GM21390 (cell line): ENCODE measurements at regions not wholly inside any gene's neighbourhood (a gene's known extent, or its start where the extent isn't known, plus 50 kb on each side); places are given as distances from the start of the nearest gene placed in this dataset.
A peak's percentile ranks its signal among the peaks of the same experiment; 100 is the strongest.
"Not testable (repeated sequence)": the region's sequence is repeated elsewhere in the genome, so short reads cannot be mapped to it uniquely, and the experiment has no call there.

Source experiments
- ATAC-seq: cut with Tn5 transposase; IDR thresholded peaks from one replicate; pipeline ENCODE4 v1.9.1; 2021; ENCODE audit not compliant: unreplicated experiment

GRCh38 chr4:151864068-151864467 lies 103.3 kb upstream of the GATB start:
- no peak for ATAC-seq

- no peak for ATAC-seq
Measured at GRCh38 chr4:151862766-151863165, 102.0 kb upstream of the GATB start.

GRCh38 chr4:151860561-151861093 lies 99.8 kb upstream of the GATB start:
- no peak for ATAC-seq

GRCh38 chr4:151859641-151860040 lies 98.8 kb upstream of the GATB start:
- no peak for ATAC-seq

GRCh38 chr4:151858356-151858755 lies 97.5 kb upstream of the GATB start:
- no peak for ATAC-seq

- no peak for ATAC-seq
Measured at GRCh38 chr4:151857368-151857767, 96.6 kb upstream of the GATB start.

GRCh38 chr4:151855747-151856146 lies 94.9 kb upstream of the GATB start:
- ATAC-seq: no peak

GRCh38 chr4:151854731-151855130 lies 93.9 kb upstream of the GATB start:
- no peak for ATAC-seq

GRCh38 chr4:151853034-151853433 lies 92.2 kb upstream of the GATB start:
- no peak for ATAC-seq

- no peak for ATAC-seq
Measured at GRCh38 chr4:151852202-151852601, 91.4 kb upstream of the GATB start.

- ATAC-seq: no peak
Measured at GRCh38 chr4:151851354-151851753, 90.5 kb upstream of the GATB start.

GRCh38 chr4:151850791-151851213 lies 90.0 kb upstream of the GATB start:
- no peak for ATAC-seq

GRCh38 chr4:151845551-151845950 lies 84.7 kb upstream of the GATB start:
- ATAC-seq: not testable (repeated sequence)

- no peak for ATAC-seq
Measured at GRCh38 chr4:151842430-151843079, 81.7 kb upstream of the GATB start.

- ATAC-seq: no peak
Measured at GRCh38 chr4:151841107-151841506, 80.3 kb upstream of the GATB start.

- no peak for ATAC-seq
Measured at GRCh38 chr4:151835467-151835866, 74.7 kb upstream of the GATB start.

- ATAC-seq: peak; percentile 63
Measured at GRCh38 chr4:151833174-151833573, 72.4 kb upstream of the GATB start.

GRCh38 chr4:151831526-151831925 lies 70.7 kb upstream of the GATB start:
- ATAC-seq: no peak

GRCh38 chr4:151830168-151830567 lies 69.4 kb upstream of the GATB start:
- ATAC-seq: no peak

- no peak for ATAC-seq
Measured at GRCh38 chr4:151829309-151829708, 68.5 kb upstream of the GATB start.

- no peak for ATAC-seq
Measured at GRCh38 chr4:151824656-151825055, 63.8 kb upstream of the GATB start.

GRCh38 chr4:151822331-151822730 lies 61.5 kb upstream of the GATB start:
- no peak for ATAC-seq

- no peak for ATAC-seq
Measured at GRCh38 chr4:151820004-151820403, 59.2 kb upstream of the GATB start.
